Endothelial cell of umbilical vein (primary cell): ENCODE measurements at regions not wholly inside any gene's neighbourhood (a gene's known extent, or its start where the extent isn't known, plus 50 kb on each side); places are given as distances from the start of the nearest gene placed in this dataset.

Experiments used
- CTCF ChIP-seq, 2 donors: IDR thresholded peaks; 1 replicate in 1 of 2; 2 replicates in 1 of 2; pipeline ENCODE4 v1.5.1; 2011; ENCODE audit warnings: low read length in 2 of 2, mild to moderate bottlenecking in 2 of 2, moderate library complexity in 2 of 2, control low read depth in 1 of 2, inconsistent platforms in 1 of 2, low read depth in 1 of 2; ENCODE audit not compliant: insufficient read depth in 1 of 2; ENCODE audit errors: extremely low read depth in 1 of 2
- EZH2 ChIP-seq: IDR thresholded peaks from 2 replicates; pipeline ENCODE4 v1.6.1; 2012; ENCODE audit warnings: borderline replicate concordance, low read depth, mild to moderate bottlenecking, moderate library complexity, low read length, inconsistent platforms; ENCODE audit not compliant: severe bottlenecking
- POLR2A ChIP-seq: IDR thresholded peaks from 2 replicates; pipeline ENCODE4 v1.6.1; 2012; ENCODE audit warnings: low read depth, mild to moderate bottlenecking, control low read depth, low read length

- no peak for TF ChIP-seq EZH2
- no peak for TF ChIP-seq POLR2A
- TF ChIP-seq CTCF (IDR thresholded peaks at IDR 0.05; ENCODE audit: extremely low read depth in 1 of 2, insufficient read depth in 1 of 2, low read depth in 1 of 2, low read length in 2 of 2), result no peak
These were observed 121.5 kb downstream of the POLR2M start for GRCh38 chr15:57827971-57828370.
